GM23248 (cell line): ENCODE measurements at regions not wholly inside any gene's neighbourhood (a gene's known extent, or its start where the extent isn't known, plus 50 kb on each side); places are given as distances from the start of the nearest gene placed in this dataset.

Source experiments
- DNase-seq: peaks from one replicate; pipeline ENCODE4 v3.0.0-alpha.2; 2015
- H2AFZ ChIP-seq: fragments of 200-600 bp; sonication (generic); 2 replicates; pipeline ENCODE4 v1.6.1; 2016; ENCODE audit warnings: antibody characterized with exemption
- H3F3A ChIP-seq: fragments of 200-600 bp; sonication (generic); 2 replicates; pipeline ENCODE4 v1.6.1; 2016; ENCODE audit warnings: mild to moderate bottlenecking, antibody characterized with exemption, mixed run types; ENCODE audit not compliant: insufficient read depth
- H3K27ac ChIP-seq: fragments of 200-600 bp; sonication (generic); 2 replicates; pipeline ENCODE4 v1.5.1; 2016; ENCODE audit warnings: mild to moderate bottlenecking
- H3K27me3 ChIP-seq: fragments of 200-600 bp; sonication (generic); replicated peaks from 2 replicates; pipeline ENCODE4 v1.6.1; 2016; ENCODE audit warnings: mild to moderate bottlenecking; ENCODE audit not compliant: insufficient read depth
- H3K36me3 ChIP-seq: fragments of 200-600 bp; sonication (generic); 2 replicates; pipeline ENCODE4 v1.6.1; 2016; ENCODE audit warnings: low read depth, mild to moderate bottlenecking
- H3K4me1 ChIP-seq: fragments of 200-600 bp; sonication (generic); 2 replicates; pipeline ENCODE4 v1.6.1; 2016; ENCODE audit warnings: mild to moderate bottlenecking; ENCODE audit not compliant: insufficient read depth
- H3K4me2 ChIP-seq: fragments of 200-600 bp; sonication (generic); one replicate; pipeline ENCODE4 v1.6.1; 2016; ENCODE audit warnings: mild to moderate bottlenecking; ENCODE audit not compliant: unreplicated experiment
- H3K4me3 ChIP-seq: fragments of 200-600 bp; sonication (generic); 2 replicates; pipeline ENCODE4 v1.5.1; 2016; ENCODE audit warnings: mild to moderate bottlenecking
- H3K79me2 ChIP-seq: fragments of 200-600 bp; sonication (generic); 2 replicates; pipeline ENCODE4 v1.6.1; 2016; ENCODE audit warnings: mild to moderate bottlenecking; ENCODE audit not compliant: insufficient read depth
- H3K9ac ChIP-seq: fragments of 200-600 bp; sonication (generic); 2 replicates; pipeline ENCODE4 v1.6.1; 2016; ENCODE audit warnings: mild to moderate bottlenecking
- H3K9me2 ChIP-seq: fragments of 200-600 bp; sonication (generic); 2 replicates; pipeline ENCODE4 v1.6.1; 2016; ENCODE audit warnings: mixed run types, mild to moderate bottlenecking, moderate library complexity; ENCODE audit not compliant: insufficient read depth
- H3K9me3 ChIP-seq: fragments of 200-600 bp; sonication (generic); one replicate; pipeline ENCODE4 v1.6.1; 2017; ENCODE audit warnings: low read depth
- H4K20me1 ChIP-seq: fragments of 200-600 bp; sonication (generic); 2 replicates; pipeline ENCODE4 v1.6.0; 2016; ENCODE audit not compliant: insufficient read depth
- EZH2 ChIP-seq: fragments of 200-600 bp; sonication (generic); IDR thresholded peaks from 2 replicates; pipeline ENCODE4 v1.6.1; 2018; ENCODE audit warnings: antibody characterized with exemption, mild to moderate bottlenecking; ENCODE audit not compliant: insufficient read depth, poor library complexity, severe bottlenecking
- EZH2phosphoT487 ChIP-seq: fragments of 200-600 bp; sonication (generic); IDR thresholded peaks from 2 replicates; pipeline ENCODE4 v1.6.1; 2018; ENCODE audit warnings: antibody characterized with exemption, moderate library complexity, mild to moderate bottlenecking, low read depth; ENCODE audit not compliant: insufficient read depth
- WGBS, 2 experiments: methylation state at CpG; one replicate each; pipeline ENCODE4 v1.1.6; 2015 to 2017; ENCODE audit warnings: low lambda C conversion rate in 2 of 2, low coverage in 1 of 2; ENCODE audit errors: missing lambda C conversion rate in 2 of 2; 5-methylcytosine and 5-hydroxymethylcytosine counted together
- in situ Hi-C: fragments of 300-500 bp; cut with MboI; formaldehyde crosslinking; loops from 2 replicates; pipeline ENCODE4 v1.15.0; 2020

DNA sequence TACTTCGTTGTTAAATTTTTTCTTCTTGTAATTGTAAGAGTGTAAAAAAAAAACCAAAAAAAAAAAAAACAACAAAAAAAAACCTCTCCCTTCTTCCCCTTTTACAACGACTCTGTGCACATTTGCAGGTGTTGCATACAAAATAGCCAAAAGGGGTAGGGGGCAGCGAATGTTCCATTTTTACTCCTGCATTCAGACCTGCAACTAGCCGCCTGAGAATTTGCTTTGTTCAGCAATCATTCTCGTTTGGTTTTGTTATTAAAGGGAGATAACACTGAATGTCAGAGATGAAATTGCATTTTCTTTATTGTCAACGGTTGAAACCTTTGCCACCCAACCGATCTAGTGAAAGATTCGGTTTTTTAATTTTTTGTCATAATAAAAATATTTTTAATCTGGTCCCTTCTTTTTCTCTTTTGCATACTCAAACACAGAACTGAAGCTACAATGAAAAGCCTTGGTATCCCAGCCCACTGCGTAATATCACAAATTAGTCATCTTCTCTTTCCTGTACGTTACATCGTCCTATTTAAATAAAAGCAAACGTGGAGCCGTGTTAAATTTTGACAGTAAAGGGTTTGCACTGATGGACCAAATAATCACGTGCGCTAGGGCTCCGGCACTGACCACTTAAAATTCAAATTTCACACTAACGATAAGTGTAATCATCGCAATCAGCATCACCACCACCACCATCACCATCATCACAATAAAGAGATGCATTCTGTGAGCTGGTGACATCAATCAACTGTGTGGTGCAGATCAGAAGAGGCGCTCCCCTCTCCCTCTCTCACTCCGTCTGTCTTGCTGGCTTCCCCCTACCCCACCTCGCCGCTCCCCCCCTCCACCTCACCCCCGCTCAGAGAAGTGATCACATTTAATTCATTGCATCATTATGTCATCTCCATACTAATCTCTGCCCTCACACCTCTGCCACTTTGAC, 406.2 kb upstream of the PSMD7 start:
- H3K27ac ChIP-seq = no peak overlapping the region
- TF ChIP-seq EZH2 (no peak), EZH2phosphoT487 (no peak)
- H3K4me1 ChIP-seq = no peaks in the 10 kb centered on the region
- no peaks in the 10 kb centered on the region for H3K36me3 ChIP-seq
- no peaks in the 10 kb centered on the region for H3K79me2 ChIP-seq
- no peaks in the 10 kb centered on the region for H3K9me2 ChIP-seq
- H3K9me3 ChIP-seq = no peaks in the 10 kb centered on the region
- in situ Hi-C loops = no loop called here
- H3K27me3 ChIP-seq = peaks cover 41% of the 10 kb centered on the region
- H3K4me2 ChIP-seq = no peak overlapping the region
- no peak overlapping the region for H3K4me3 ChIP-seq
- no peak overlapping the region for H3K9ac ChIP-seq
- H4K20me1 ChIP-seq = no peaks in the 10 kb centered on the region
- WGBS, 2 experiments = 33 to 41% methylated on average over 18 to 23 of the region's 23 CpGs
- no peak overlapping the region for H2AFZ ChIP-seq
- no peaks in the 10 kb centered on the region for H3F3A ChIP-seq
- no peak for DNase-seq

DNA sequence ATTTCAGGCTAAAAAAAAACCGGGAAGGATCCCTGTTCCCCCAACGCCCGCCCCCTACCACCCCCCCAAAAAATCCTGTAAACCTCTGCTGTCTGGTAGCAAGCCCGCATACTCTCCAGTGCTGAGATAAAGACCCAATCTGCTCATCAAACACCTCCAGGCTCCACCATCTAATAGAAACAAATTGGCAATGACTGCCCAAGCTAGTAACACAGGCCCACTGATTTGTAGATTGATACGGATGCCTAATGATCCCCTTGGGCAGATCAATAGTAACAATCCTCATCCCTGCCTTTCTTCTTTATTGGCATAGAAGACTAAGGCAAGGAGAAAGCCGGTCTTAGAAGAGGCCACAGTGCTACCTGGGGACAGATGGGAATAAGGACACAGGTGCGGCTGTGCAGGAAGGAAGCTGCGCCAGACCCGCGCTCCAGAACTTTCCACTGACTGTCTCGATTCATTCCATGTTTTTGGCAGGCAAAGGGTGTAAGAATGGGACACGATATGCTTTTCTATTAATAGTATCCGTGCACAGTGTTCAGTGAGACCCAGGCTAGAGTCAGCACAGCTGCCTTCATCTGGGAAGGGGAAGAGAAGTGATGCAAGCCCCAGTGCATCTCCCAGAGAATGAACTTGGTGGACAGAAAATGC, 407.6 kb upstream of the PSMD7 start:
- no peak overlapping the region for H3K27ac ChIP-seq
- no peaks in the 10 kb centered on the region for H3K9me2 ChIP-seq
- H3K9me3 ChIP-seq = no peaks in the 10 kb centered on the region
- no peaks in the 10 kb centered on the region for H3K79me2 ChIP-seq
- WGBS, 2 experiments = 25% methylated on average over 12 to 13 of the region's 13 CpGs
- no peak overlapping the region for H2AFZ ChIP-seq
- H3K4me1 ChIP-seq = no peaks in the 10 kb centered on the region
- in situ Hi-C loops = no loop called here
- no peak overlapping the region for H3K4me2 ChIP-seq
- no peaks in the 10 kb centered on the region for H3K36me3 ChIP-seq
- H3K9ac ChIP-seq = no peak overlapping the region
- H3K27me3 ChIP-seq = peaks cover 45% of the 10 kb centered on the region
- H4K20me1 ChIP-seq = no peaks in the 10 kb centered on the region
- no peak overlapping the region for H3K4me3 ChIP-seq
- TF ChIP-seq EZH2phosphoT487 = no peak
- TF ChIP-seq EZH2 = no peak
- no peaks in the 10 kb centered on the region for H3F3A ChIP-seq
- DNase-seq = no peak

DNA sequence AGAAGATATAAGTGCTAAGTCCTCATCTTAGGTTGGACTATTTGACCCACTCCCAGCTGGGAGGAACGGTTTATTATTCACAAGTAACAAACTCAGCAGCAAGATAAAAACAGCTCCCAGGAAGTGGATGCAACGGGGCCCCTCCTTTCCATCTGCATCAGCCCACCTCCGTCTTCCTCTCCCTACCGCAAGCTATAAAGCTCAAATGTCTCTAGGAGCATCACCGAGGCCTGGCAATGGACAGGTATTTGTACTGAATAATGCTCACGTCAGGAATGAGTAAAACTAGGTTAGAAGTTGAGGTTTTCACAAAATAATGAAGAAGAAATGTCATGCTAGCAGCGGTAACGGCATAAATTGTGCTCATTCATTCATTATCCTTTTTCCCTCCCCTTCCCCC, 408.7 kb upstream of the PSMD7 start:
- Histone ChIP-seq H3F3A (no peaks in the 10 kb centered on the region), H3K4me2 (no peak overlapping the region), H2AFZ (no peak overlapping the region), H3K9me3 (no peaks in the 10 kb centered on the region), H3K27me3 (peaks cover 48% of the 10 kb centered on the region), H3K27ac (no peak overlapping the region), H3K9ac (no peak overlapping the region), H3K36me3 (no peaks in the 10 kb centered on the region), H4K20me1 (no peaks in the 10 kb centered on the region), H3K9me2 (no peaks in the 10 kb centered on the region), H3K79me2 (no peaks in the 10 kb centered on the region), H3K4me3 (no peak overlapping the region), H3K4me1 (no peaks in the 10 kb centered on the region)
- no peak for TF ChIP-seq EZH2
- no peak for TF ChIP-seq EZH2phosphoT487
- no peak for DNase-seq
- WGBS, 2 experiments = 32 to 34% methylated on average over 8 of the region's 8 CpGs
- in situ Hi-C loops = no loop called here

DNA sequence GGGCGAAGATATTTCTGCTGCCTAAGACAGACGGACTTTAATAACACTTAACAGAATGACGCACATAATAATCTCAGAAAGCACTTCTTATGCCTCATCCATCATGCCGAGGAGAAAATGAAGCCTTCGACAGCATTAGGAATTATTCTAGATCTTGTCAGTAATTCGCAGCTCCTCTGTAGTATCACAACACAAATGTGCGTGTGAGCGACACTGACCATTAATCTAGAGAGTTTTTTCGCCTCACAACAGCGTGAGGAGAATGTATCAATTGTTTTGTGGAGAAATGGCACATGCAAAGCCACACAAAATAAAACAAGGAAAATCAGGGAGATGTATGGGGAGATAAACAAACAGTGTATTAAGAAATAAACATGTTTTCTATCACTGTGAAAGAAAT, 410.2 kb upstream of the PSMD7 start:
- WGBS, 2 experiments = 69 to 76% methylated on average over 10 of the region's 10 CpGs
- H3K4me1 ChIP-seq = no peaks in the 10 kb centered on the region
- H2AFZ ChIP-seq = no peak overlapping the region
- no peaks in the 10 kb centered on the region for H3K79me2 ChIP-seq
- H3K27ac ChIP-seq = no peak overlapping the region
- H3F3A ChIP-seq = no peaks in the 10 kb centered on the region
- no peaks in the 10 kb centered on the region for H3K36me3 ChIP-seq
- no peaks in the 10 kb centered on the region for H3K9me2 ChIP-seq
- H4K20me1 ChIP-seq = no peaks in the 10 kb centered on the region
- in situ Hi-C loops = no loop called here
- H3K27me3 ChIP-seq = peaks cover 44% of the 10 kb centered on the region
- H3K4me3 ChIP-seq = no peak overlapping the region
- H3K9me3 ChIP-seq = no peaks in the 10 kb centered on the region
- no peak overlapping the region for H3K9ac ChIP-seq
- TF ChIP-seq EZH2phosphoT487 = no peak
- TF ChIP-seq EZH2 = no peak
- DNase-seq = no peak
- H3K4me2 ChIP-seq = no peak overlapping the region
